ENCODE measurements at regions not wholly inside any gene's neighbourhood (a gene's known extent, or its start where the extent isn't known, plus 50 kb on each side); places are given as distances from the start of the nearest gene placed in this dataset.

- H3K27ac ChIP-seq (ENCODE audit: low read depth, low read length) = no peak overlapping the region
Observed at GRCh38 chr9:16143947-16144890, 591.4 kb downstream of the CCDC171 start.

GRCh38 chr9:16145196-16145950, 592.5 kb downstream of the CCDC171 start:
- Histone ChIP-seq H3K27me3 (ENCODE audit: insufficient read depth, low read length) (no peaks in the 10 kb centered on the region), H3K9me3 (ENCODE audit: low read depth, low read length) (no peaks in the 10 kb centered on the region), H3K4me3 (ENCODE audit: insufficient read depth, low read length) (no peak overlapping the region), H4K20me1 (ENCODE audit: insufficient read depth, low read length) (no peaks in the 10 kb centered on the region), H3K4me1 (ENCODE audit: insufficient read depth, low read length) (peaks cover 14% of the 10 kb centered on the region), H2AFZ (ENCODE audit: low read length) (no peak overlapping the region), H3K4me2 (ENCODE audit: insufficient read depth, low read length) (no peak overlapping the region), H3K27ac (ENCODE audit: low read depth, low read length) (no peak overlapping the region), H3K36me3 (ENCODE audit: insufficient read depth, low read length) (no peaks in the 10 kb centered on the region), H3K79me2 (ENCODE audit: insufficient read depth, low read length) (no peaks in the 10 kb centered on the region)
- DNase-seq (ENCODE audit: insufficient read length, low spot score, missing footprints) = no peak
- TF ChIP-seq CTCF (IDR thresholded peaks at IDR 0.05; ENCODE audit: extremely low read depth, low read depth, low read length) = no peak

More at GRCh38 chr9:16143947-16144890, 591.4 kb downstream of the CCDC171 start:
- Histone ChIP-seq H2AFZ (ENCODE audit: low read length) (no peak overlapping the region), H3K27me3 (ENCODE audit: insufficient read depth, low read length) (no peaks in the 10 kb centered on the region), H3K4me3 (ENCODE audit: insufficient read depth, low read length) (no peak overlapping the region), H3K36me3 (ENCODE audit: insufficient read depth, low read length) (no peaks in the 10 kb centered on the region), H3K4me1 (ENCODE audit: insufficient read depth, low read length) (peaks cover 24% of the 10 kb centered on the region), H3K79me2 (ENCODE audit: insufficient read depth, low read length) (no peaks in the 10 kb centered on the region), H3K9me3 (ENCODE audit: low read depth, low read length) (no peaks in the 10 kb centered on the region), H4K20me1 (ENCODE audit: insufficient read depth, low read length) (no peaks in the 10 kb centered on the region), H3K4me2 (ENCODE audit: insufficient read depth, low read length) (no peak overlapping the region)
- no peak for TF ChIP-seq CTCF (IDR thresholded peaks at IDR 0.05; ENCODE audit: extremely low read depth, low read depth, low read length)
- no peak for DNase-seq (ENCODE audit: insufficient read length, low spot score, missing footprints)

GRCh38 chr9:16147726-16148125, 594.9 kb downstream of the CCDC171 start:
- Histone ChIP-seq H3K4me1 (ENCODE audit: insufficient read depth, low read length) (peaks cover 12% of the 10 kb centered on the region), H3K79me2 (ENCODE audit: insufficient read depth, low read length) (no peaks in the 10 kb centered on the region), H3K27ac (ENCODE audit: low read depth, low read length) (no peak overlapping the region), H3K36me3 (ENCODE audit: insufficient read depth, low read length) (no peaks in the 10 kb centered on the region), H3K27me3 (ENCODE audit: insufficient read depth, low read length) (no peaks in the 10 kb centered on the region), H3K4me3 (ENCODE audit: insufficient read depth, low read length) (no peak overlapping the region), H2AFZ (ENCODE audit: low read length) (no peak overlapping the region), H4K20me1 (ENCODE audit: insufficient read depth, low read length) (no peaks in the 10 kb centered on the region), H3K4me2 (ENCODE audit: insufficient read depth, low read length) (no peak overlapping the region), H3K9me3 (ENCODE audit: low read depth, low read length) (no peaks in the 10 kb centered on the region)
- TF ChIP-seq CTCF (IDR thresholded peaks at IDR 0.05; ENCODE audit: extremely low read depth, low read depth, low read length) = no peak
- DNase-seq (ENCODE audit: insufficient read length, low spot score, missing footprints) = no peak

- no peaks in the 10 kb centered on the region for H3K9me3 ChIP-seq (ENCODE audit: low read depth, low read length)
- no peak overlapping the region for H3K27ac ChIP-seq (ENCODE audit: low read depth, low read length)
- no peak for DNase-seq (ENCODE audit: insufficient read length, low spot score, missing footprints)
- H3K4me3 ChIP-seq (ENCODE audit: insufficient read depth, low read length) = no peak overlapping the region
- H4K20me1 ChIP-seq (ENCODE audit: insufficient read depth, low read length) = no peaks in the 10 kb centered on the region
- no peak for TF ChIP-seq CTCF (IDR thresholded peaks at IDR 0.05; ENCODE audit: extremely low read depth, low read depth, low read length)
- H3K27me3 ChIP-seq (ENCODE audit: insufficient read depth, low read length) = no peaks in the 10 kb centered on the region
- H2AFZ ChIP-seq (ENCODE audit: low read length) = no peak overlapping the region
- H3K79me2 ChIP-seq (ENCODE audit: insufficient read depth, low read length) = no peaks in the 10 kb centered on the region
- no peak overlapping the region for H3K4me2 ChIP-seq (ENCODE audit: insufficient read depth, low read length)
- no peaks in the 10 kb centered on the region for H3K36me3 ChIP-seq (ENCODE audit: insufficient read depth, low read length)
- no peaks in the 10 kb centered on the region for H3K4me1 ChIP-seq (ENCODE audit: insufficient read depth, low read length)
Observed at GRCh38 chr9:16150501-16150900, 597.7 kb downstream of the CCDC171 start.

Measured in osteoblast (primary cell).